MCF 10A (cell line): ENCODE measurements at regions not wholly inside any gene's neighbourhood (a gene's known extent, or its start where the extent isn't known, plus 50 kb on each side); places are given as distances from the start of the nearest gene placed in this dataset.

Experiments used
- BruUV-seq: library from RNA; stranded (reverse); fragments of 400-500 nt; replicated peaks from 2 replicates; lab custom pipeline; 2021; lab: Mats Ljungman, UMichigan
- CTCF ChIA-PET: fragments of 300-600 bp; sonication (Branson Sonifier 250); formaldehyde crosslinking; extraction: SDS; loops from one replicate; lab custom pipeline; 2021; ENCODE audit warnings: antibody characterized with exemption, inconsistent platforms; lab: Yijun Ruan, JAX
- POLR2A ChIA-PET: fragments of 300-600, 350-650 bp; sonication (Branson Sonifier 250); formaldehyde crosslinking; extraction: SDS; loops from one replicate; lab custom pipeline; 2020; ENCODE audit warnings: antibody characterized with exemption, inconsistent platforms; lab: Yijun Ruan, JAX
- DNase-seq: peaks from one replicate; pipeline ENCODE4 v3.0.0-alpha.2; 2018; ENCODE audit not compliant: unreplicated experiment
- H3K27ac Mint-ChIP-seq: one replicate; pipeline ENCODE4 v1.8.0; 2022; ENCODE audit warnings: mild to moderate bottlenecking, low read depth, mixed read lengths; ENCODE audit not compliant: unreplicated experiment
- H3K27me3 Mint-ChIP-seq: one replicate; pipeline ENCODE4 v1.8.0; 2022; ENCODE audit warnings: mixed read lengths; ENCODE audit not compliant: insufficient read depth, unreplicated experiment
- H3K36me3 Mint-ChIP-seq: one replicate; pipeline ENCODE4 v1.8.0; 2022; ENCODE audit warnings: mild to moderate bottlenecking, moderate library complexity, mixed read lengths; ENCODE audit not compliant: insufficient read depth, unreplicated experiment
- H3K4me1 Mint-ChIP-seq: one replicate; pipeline ENCODE4 v1.8.0; 2022; ENCODE audit warnings: mixed read lengths; ENCODE audit not compliant: insufficient read depth, unreplicated experiment
- H3K4me3 Mint-ChIP-seq: one replicate; pipeline ENCODE4 v1.8.0; 2022; ENCODE audit warnings: mild to moderate bottlenecking, moderate library complexity, mixed read lengths; ENCODE audit not compliant: unreplicated experiment
- H3K9me3 Mint-ChIP-seq: one replicate; pipeline ENCODE4 v1.8.0; 2022; ENCODE audit warnings: mixed read lengths; ENCODE audit not compliant: unreplicated experiment
- CTCF ChIP-seq: fragments of 200-600 bp; IDR thresholded peaks from one replicate; pipeline ENCODE4 v1.8.0; 2022; ENCODE audit warnings: antibody characterized with exemption, mild to moderate bottlenecking; ENCODE audit not compliant: unreplicated experiment
- intact Hi-C: fragments of 100-400 bp; cut with micrococcal nuclease; formaldehyde crosslinking; loops from 2 replicates; pipeline ENCODE4 v1.14.1; 2022

GRCh38 chr5:31084871-31085270 lies 108.6 kb upstream of the CDH6 start:
- no TSS peak for BruUV-seq
- no peak overlapping the region for H3K27ac Mint-ChIP-seq
- no peak for TF ChIP-seq CTCF
- H3K4me3 Mint-ChIP-seq = no peak overlapping the region
- CTCF ChIA-PET = no interaction called here
- no peaks in the 10 kb centered on the region for H3K4me1 Mint-ChIP-seq
- POLR2A ChIA-PET = no interaction called here
- no peak for DNase-seq
- no peaks in the 10 kb centered on the region for H3K27me3 Mint-ChIP-seq
- H3K9me3 Mint-ChIP-seq = no peaks in the 10 kb centered on the region
- intact Hi-C loops = no loop called here
- H3K36me3 Mint-ChIP-seq = no peaks in the 10 kb centered on the region

DNA sequence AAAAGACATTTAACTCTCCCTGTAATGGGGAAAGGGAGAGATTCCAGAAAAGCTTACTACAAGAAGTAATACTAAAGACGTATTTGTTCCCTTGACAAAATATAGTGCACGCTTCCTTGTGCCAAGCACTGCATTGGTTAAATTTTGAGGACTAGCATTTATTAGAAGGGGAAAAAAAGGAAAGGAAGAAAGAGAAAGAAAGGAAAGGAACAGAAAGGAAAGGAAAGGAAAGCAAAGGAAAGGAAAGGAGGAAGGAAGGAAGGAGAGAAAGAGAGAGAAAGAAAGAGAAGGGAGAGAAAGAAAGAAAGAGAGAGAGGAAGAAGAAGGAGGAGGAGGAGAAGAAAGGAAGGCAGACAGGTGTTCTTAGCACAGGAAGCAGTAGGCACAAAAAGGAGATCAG lies 110.1 kb upstream of the CDH6 start:
- DNase-seq = no peak
- no peak overlapping the region for H3K27ac Mint-ChIP-seq
- ChIA-PET POLR2A (no interaction called here), CTCF (no interaction called here)
- H3K27me3 Mint-ChIP-seq = no peaks in the 10 kb centered on the region
- no peak for TF ChIP-seq CTCF
- H3K9me3 Mint-ChIP-seq = no peaks in the 10 kb centered on the region
- no TSS peak for BruUV-seq
- no peak overlapping the region for H3K4me3 Mint-ChIP-seq
- intact Hi-C loops = no loop called here
- no peaks in the 10 kb centered on the region for H3K4me1 Mint-ChIP-seq
- H3K36me3 Mint-ChIP-seq = no peaks in the 10 kb centered on the region

DNA sequence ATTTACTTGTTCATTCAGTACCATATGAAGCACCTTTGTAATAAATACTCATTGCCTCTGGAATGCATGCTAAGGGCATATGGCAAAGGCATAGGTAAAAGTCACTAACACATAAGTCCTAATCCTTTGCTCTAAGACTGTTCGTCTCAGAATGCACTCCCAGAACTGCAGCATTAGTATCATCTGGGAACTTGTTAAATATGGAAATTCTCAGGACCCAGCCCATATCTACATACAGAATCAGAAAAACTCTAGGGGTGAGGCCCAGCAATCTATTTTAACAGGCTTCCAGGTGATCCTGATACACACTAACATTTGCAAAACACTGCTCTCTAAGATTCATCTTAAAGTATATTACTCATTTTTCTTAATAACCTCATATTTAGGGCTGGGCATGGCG lies 113.8 kb upstream of the CDH6 start:
- intact Hi-C loops = no loop called here
- Mint-ChIP-seq H3K4me1 (no peaks in the 10 kb centered on the region), H3K27me3 (no peaks in the 10 kb centered on the region), H3K9me3 (peaks cover 13% of the 10 kb centered on the region), H3K4me3 (no peak overlapping the region), H3K27ac (no peak overlapping the region), H3K36me3 (no peaks in the 10 kb centered on the region)
- no TSS peak for BruUV-seq
- DNase-seq = no peak
- ChIA-PET POLR2A (no interaction called here), CTCF (interaction anchor here (0.5 to 0.6 kb wide), 3 partner anchors 96 to 948 kb away, joined by 3 read pairs; no protein-coding TSS in a partner anchor)
- TF ChIP-seq CTCF = no peak

DNA sequence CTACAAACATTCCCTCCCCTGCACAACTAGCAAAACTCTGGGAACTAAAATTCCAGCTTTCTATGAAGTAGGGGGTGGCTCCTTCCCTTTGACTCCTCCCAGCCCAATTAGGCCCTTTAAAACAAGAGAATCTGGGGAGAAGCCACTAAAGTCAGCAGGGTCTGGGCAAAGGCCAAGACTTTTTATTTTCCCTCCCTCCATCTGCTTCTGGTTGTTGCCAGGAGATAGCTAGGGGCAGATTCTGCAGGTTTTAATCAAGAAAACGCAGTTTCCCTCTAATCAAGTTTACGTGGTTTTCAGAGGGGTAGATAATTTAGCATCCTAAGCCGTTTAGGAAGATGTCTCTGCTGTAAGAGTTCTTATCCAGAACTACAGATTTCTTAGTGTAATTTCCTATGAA lies 114.5 kb upstream of the CDH6 start:
- no peak for DNase-seq
- Mint-ChIP-seq H3K9me3 (peaks cover 14% of the 10 kb centered on the region), H3K4me1 (no peaks in the 10 kb centered on the region), H3K27me3 (no peaks in the 10 kb centered on the region), H3K4me3 (no peak overlapping the region), H3K27ac (no peak overlapping the region), H3K36me3 (no peaks in the 10 kb centered on the region)
- no TSS peak for BruUV-seq
- TF ChIP-seq CTCF = no peak
- POLR2A ChIA-PET = no interaction called here
- intact Hi-C loops = no loop called here
- CTCF ChIA-PET = interaction anchor here (0.6 kb wide), 1 partner anchor 95 kb away, joined by 3 read pairs; no protein-coding TSS in a partner anchor
